Panc1 (cell line): ENCODE measurements at regions not wholly inside any gene's neighbourhood (a gene's known extent, or its start where the extent isn't known, plus 50 kb on each side); places are given as distances from the start of the nearest gene placed in this dataset.

Experiments
- ATAC-seq: fragments of 200-7000 bp; cut with Tn5 transposase; 2 replicates; pipeline ENCODE4 v1.9.1; 2020; ENCODE audit warnings: mild to moderate bottlenecking, moderate library complexity
- BruUV-seq: library from RNA; stranded (reverse); fragments of 400-500 nt; replicated peaks from 2 replicates; lab custom pipeline; 2021; lab: Mats Ljungman, UMichigan
- CTCF ChIA-PET: fragments of 300-600 bp; sonication (Branson Sonifier 250); formaldehyde crosslinking; loops from one replicate; lab custom pipeline; 2022; ENCODE audit warnings: antibody characterized with exemption; lab: Charles Lee
- POLR2A ChIA-PET: fragments of 300-600 bp; sonication (Branson Sonifier 250); formaldehyde crosslinking; loops from one replicate; lab custom pipeline; 2022; ENCODE audit warnings: antibody characterized with exemption; lab: Charles Lee
- DNase-seq: peaks from one replicate; pipeline ENCODE4 v3.0.0-alpha.2; 2010; ENCODE audit warnings: low read depth, low spot score
- H3K27ac ChIP-seq: 2 replicates; pipeline ENCODE4 v1.5.1; 2011; ENCODE audit warnings: mild to moderate bottlenecking, low read length, inconsistent platforms
- H3K27me3 ChIP-seq: fragments of 200-500 bp; sonication (Bioruptor generic); 2 replicates; pipeline ENCODE4 v1.6.0; 2014; ENCODE audit warnings: low read length, inconsistent platforms; ENCODE audit not compliant: control insufficient read depth, insufficient read depth
- H3K36me3 ChIP-seq: fragments of 200-500 bp; sonication (Bioruptor generic); 2 replicates; pipeline ENCODE4 v1.5.1; 2014; ENCODE audit warnings: inconsistent platforms, mild to moderate bottlenecking, low read length, moderate library complexity; ENCODE audit not compliant: control insufficient read depth, insufficient read depth
- H3K4me1 ChIP-seq: 2 replicates; pipeline ENCODE4 v1.5.1; 2011; ENCODE audit warnings: inconsistent platforms, mild to moderate bottlenecking, low read length, moderate library complexity; ENCODE audit not compliant: control insufficient read depth, insufficient read depth
- H3K4me3 ChIP-seq, 2 experiments: 2 replicates each; pipeline ENCODE4 v1.5.1; 2011 to 2012; ENCODE audit warnings: low read depth in 2 of 2, low read length in 2 of 2, mild to moderate bottlenecking in 2 of 2, inconsistent platforms in 1 of 2, moderate library complexity in 1 of 2
- H3K9me3 ChIP-seq: fragments of 200-500 bp; sonication (Bioruptor generic); 2 replicates; pipeline ENCODE4 v1.5.1; 2014; ENCODE audit warnings: low read depth, mild to moderate bottlenecking, inconsistent platforms, low read length, moderate library complexity; ENCODE audit not compliant: control insufficient read depth, insufficient read depth
- CTCF ChIP-seq: fragments of 450-650 bp; IDR thresholded peaks from 2 replicates; pipeline ENCODE4 v1.5.1; 2017; ENCODE audit warnings: mild to moderate bottlenecking
- POLR2AphosphoS5 ChIP-seq: IDR thresholded peaks from 2 replicates; pipeline ENCODE4 v1.6.1; 2012; ENCODE audit warnings: mild to moderate bottlenecking, low read depth, low read length, moderate library complexity
- REST ChIP-seq, 2 experiments: IDR thresholded peaks; 2 replicates each; pipeline ENCODE4 v1.6.1; 2011 to 2012; ENCODE audit warnings: low read depth in 2 of 2, control low read depth in 1 of 2, low read length in 1 of 2, mild to moderate bottlenecking in 1 of 2, moderate library complexity in 1 of 2; ENCODE audit not compliant: insufficient read depth in 1 of 2
- SIN3A ChIP-seq: IDR thresholded peaks from 2 replicates; pipeline ENCODE4 v1.6.1; 2012; ENCODE audit warnings: low read depth, mild to moderate bottlenecking, low read length, moderate library complexity, borderline replicate concordance; ENCODE audit not compliant: insufficient read depth
- TCF7L2 ChIP-seq: IDR thresholded peaks from 2 replicates; pipeline ENCODE4 v1.6.1; 2011; ENCODE audit warnings: mild to moderate bottlenecking, low read depth, low read length, inconsistent platforms
- in situ Hi-C: cut with HindIII; loops from 2 replicates; pipeline ENCODE4 v1.10.0; 2016; ENCODE audit warnings: low sequenced_read_pairs, low pct_unique_long_range_greater_than_20kb
- intact Hi-C: fragments of 100-400 bp; cut with micrococcal nuclease; formaldehyde crosslinking; loops from one replicate; pipeline ENCODE4 v1.10.0; 2022; ENCODE audit not compliant: unreplicated experiment

GRCh38 chr20:23232219-23232581 is 118.4 kb upstream of the NXT1 start:
- H3K4me1 ChIP-seq, result no peaks in the 10 kb centered on the region
- in situ Hi-C loops, result no loop called here
- no peak for DNase-seq
- no peaks in the 10 kb centered on the region for H3K9me3 ChIP-seq
- no peak overlapping the region for H3K27ac ChIP-seq
- POLR2A ChIA-PET, result no interaction called here
- CTCF ChIA-PET, result no interaction called here
- H3K27me3 ChIP-seq, result no peaks in the 10 kb centered on the region
- BruUV-seq, result no TSS peak
- TF ChIP-seq REST (IDR thresholded peaks at IDR 0.05; ENCODE audit: insufficient read depth in 1 of 2, low read depth in 2 of 2, low read length in 1 of 2), result no peak
- no peak for TF ChIP-seq CTCF
- no peak for TF ChIP-seq POLR2AphosphoS5
- no peak for TF ChIP-seq SIN3A
- no peak for TF ChIP-seq TCF7L2
- no peaks in the 10 kb centered on the region for H3K36me3 ChIP-seq
- no peak for ATAC-seq
- intact Hi-C loops, result no loop called here
- no peak overlapping the region for H3K4me3 ChIP-seq

- no peaks in the 10 kb centered on the region for H3K36me3 ChIP-seq
- H3K4me1 ChIP-seq, result no peaks in the 10 kb centered on the region
- no peak overlapping the region for H3K4me3 ChIP-seq
- no peak overlapping the region for H3K27ac ChIP-seq
- TF ChIP-seq POLR2AphosphoS5 (no peak), TCF7L2 (no peak), SIN3A (no peak), REST (IDR thresholded peaks at IDR 0.05; ENCODE audit: insufficient read depth in 1 of 2, low read depth in 2 of 2, low read length in 1 of 2) (no peak), CTCF (no peak)
- no peak for ATAC-seq
- H3K27me3 ChIP-seq, result no peaks in the 10 kb centered on the region
- BruUV-seq, result no TSS peak
- intact Hi-C loops, result no loop called here
- in situ Hi-C loops, result no loop called here
- CTCF ChIA-PET, result no interaction called here
- no peaks in the 10 kb centered on the region for H3K9me3 ChIP-seq
- DNase-seq, result no peak
- POLR2A ChIA-PET, result no interaction called here
These were observed 118.9 kb upstream of the NXT1 start for GRCh38 chr20:23231561-23232218.
